Suprapubic skin (tissue), 3 donors: ENCODE measurements at regions not wholly inside any gene's neighbourhood (a gene's known extent, or its start where the extent isn't known, plus 50 kb on each side); places are given as distances from the start of the nearest gene placed in this dataset.

Source experiments
- CTCF ChIP-seq, 2 donors: fragments of 200-600 bp in 1 of 2; fragments of 450-650 bp in 1 of 2; sonication (generic) in 1 of 2; IDR thresholded peaks; one replicate each; pipeline ENCODE4 v1.5.1; 2016 to 2019; ENCODE audit warnings: antibody characterized with exemption in 2 of 2, mild to moderate bottlenecking in 1 of 2, moderate library complexity in 1 of 2
- EP300 ChIP-seq: sonication (generic); formaldehyde crosslinking; IDR thresholded peaks from one replicate; pipeline ENCODE4 v1.6.1; 2017; ENCODE audit warnings: antibody characterized with exemption

GRCh38 chr14:38646391-38646790 lies 390.5 kb upstream of the CLEC14A start:
- TF ChIP-seq EP300 (no peak), CTCF (IDR thresholded peaks at IDR 0.05) (no peak)
